ENCODE measurements at regions not wholly inside any gene's neighbourhood (a gene's known extent, or its start where the extent isn't known, plus 50 kb on each side); places are given as distances from the start of the nearest gene placed in this dataset.
A peak's percentile ranks its signal among the peaks of the same experiment; 100 is the strongest.

GRCh38 chr3:177522051-177522450, 324.8 kb upstream of the TBL1XR1 start:
- Histone ChIP-seq H3K27ac (no peak overlapping the region), H3K4me3 (no peak overlapping the region), H3K27me3 (no peaks in the 10 kb centered on the region), H3K9me3 (no peaks in the 10 kb centered on the region), H3K36me3 (no peaks in the 10 kb centered on the region), H3K4me1 (peaks cover 15 to 29% of the 10 kb centered on the region in 2 donors)
- no peak for ATAC-seq
- in situ Hi-C loops (cut with MboI; ENCODE audit: low sequenced_read_pairs in 4 of 4) (no loop called here), intact Hi-C loops (cut with DNase I; ENCODE audit: low total_unique reads) (no loop called here)
- no peak for DNase-seq
- no peak for TF ChIP-seq POLR2A (IDR thresholded peaks at IDR 0.05)
- TF ChIP-seq, protein P1, sequence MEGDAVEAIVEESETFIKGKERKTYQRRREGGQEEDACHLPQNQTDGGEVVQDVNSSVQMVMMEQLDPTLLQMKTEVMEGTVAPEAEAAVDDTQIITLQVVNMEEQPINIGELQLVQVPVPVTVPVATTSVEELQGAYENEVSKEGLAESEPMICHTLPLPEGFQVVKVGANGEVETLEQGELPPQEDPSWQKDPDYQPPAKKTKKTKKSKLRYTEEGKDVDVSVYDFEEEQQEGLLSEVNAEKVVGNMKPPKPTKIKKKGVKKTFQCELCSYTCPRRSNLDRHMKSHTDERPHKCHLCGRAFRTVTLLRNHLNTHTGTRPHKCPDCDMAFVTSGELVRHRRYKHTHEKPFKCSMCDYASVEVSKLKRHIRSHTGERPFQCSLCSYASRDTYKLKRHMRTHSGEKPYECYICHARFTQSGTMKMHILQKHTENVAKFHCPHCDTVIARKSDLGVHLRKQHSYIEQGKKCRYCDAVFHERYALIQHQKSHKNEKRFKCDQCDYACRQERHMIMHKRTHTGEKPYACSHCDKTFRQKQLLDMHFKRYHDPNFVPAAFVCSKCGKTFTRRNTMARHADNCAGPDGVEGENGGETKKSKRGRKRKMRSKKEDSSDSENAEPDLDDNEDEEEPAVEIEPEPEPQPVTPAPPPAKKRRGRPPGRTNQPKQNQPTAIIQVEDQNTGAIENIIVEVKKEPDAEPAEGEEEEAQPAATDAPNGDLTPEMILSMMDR (IDR thresholded peaks at IDR 0.05 in 4 of 5, conservative IDR thresholded peaks at IDR 0.05 in 1 of 5), result no peak

DNA sequence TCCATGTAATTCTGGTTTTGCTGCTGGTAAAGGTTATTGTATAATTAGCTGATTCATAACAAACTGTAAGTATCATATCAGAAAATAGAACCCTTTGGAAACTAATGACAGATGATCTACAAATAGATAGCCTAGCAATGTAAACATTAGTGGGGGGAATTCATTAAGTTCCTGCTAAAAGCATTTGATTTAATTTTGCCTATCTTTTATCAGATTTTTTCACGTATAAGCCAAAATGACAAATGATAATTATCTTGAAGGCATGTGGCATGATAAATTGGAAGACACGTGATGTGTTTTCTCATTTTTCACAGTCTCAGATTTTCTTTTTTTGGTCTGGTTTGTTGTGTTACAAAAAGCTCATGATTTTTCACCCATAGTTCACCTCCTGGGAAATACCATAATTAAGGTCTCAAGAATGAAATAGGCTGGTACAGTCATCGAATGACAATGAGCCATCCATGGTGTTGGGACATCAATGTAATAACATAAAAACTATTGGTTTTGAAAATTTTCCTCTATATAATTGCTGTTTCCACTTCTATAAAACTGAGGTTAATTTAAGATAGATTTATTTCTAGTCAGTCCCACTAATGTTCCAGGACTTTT, 325.9 kb upstream of the TBL1XR1 start:
- intact Hi-C loops (cut with DNase I; ENCODE audit: low total_unique reads) (no loop called here), in situ Hi-C loops (cut with MboI; ENCODE audit: low sequenced_read_pairs in 4 of 4) (no loop called here)
- Histone ChIP-seq H3K27me3 (no peaks in the 10 kb centered on the region), H3K4me3 (no peak overlapping the region), H3K36me3 (no peaks in the 10 kb centered on the region), H3K4me1 (peaks cover 14 to 29% of the 10 kb centered on the region in 2 donors), H3K9me3 (no peaks in the 10 kb centered on the region), H3K27ac (peak overlapping the region in 2 of 4 donors; percentile 49 to 72)
- DNase-seq (no peak), ATAC-seq (no peak)
- no peak for TF ChIP-seq POLR2A (IDR thresholded peaks at IDR 0.05)
- TF ChIP-seq, protein P1 (IDR thresholded peaks at IDR 0.05 in 4 of 5, conservative IDR thresholded peaks at IDR 0.05 in 1 of 5), result no peak

DNA sequence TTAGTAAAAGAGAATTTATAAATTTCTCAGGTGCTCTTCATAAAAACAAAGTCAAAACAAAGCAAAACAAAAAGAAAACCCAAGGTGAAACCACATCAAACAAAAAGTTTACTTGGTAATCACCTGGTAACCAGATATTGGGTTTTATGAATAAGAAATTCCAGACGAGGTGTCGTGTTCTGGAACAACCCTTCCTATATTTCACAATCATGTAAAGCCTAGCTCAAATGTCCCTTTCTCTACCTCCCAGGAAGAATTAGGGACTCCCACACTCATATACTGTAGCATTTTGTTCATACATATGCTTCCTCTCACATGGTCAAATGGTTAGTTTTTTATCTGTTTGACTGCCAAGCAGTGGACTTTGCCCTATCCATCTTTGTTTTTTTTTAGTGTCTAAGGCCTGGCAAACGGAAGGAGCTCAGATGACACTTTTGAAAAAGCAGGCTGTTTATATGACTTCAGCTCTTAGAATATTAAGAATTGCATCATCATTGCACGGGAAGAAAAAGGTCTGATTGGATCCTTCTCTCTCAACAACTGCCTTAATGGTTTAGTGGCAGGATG, 326.7 kb upstream of the TBL1XR1 start:
- intact Hi-C loops (cut with DNase I; ENCODE audit: low total_unique reads) (no loop called here), in situ Hi-C loops (cut with MboI; ENCODE audit: low sequenced_read_pairs in 4 of 4) (no loop called here)
- ATAC-seq (peak; percentile 61 to 78), DNase-seq (no peak)
- peaks cover 14 to 30% of the 10 kb centered on the region in 2 donors for H3K4me1 ChIP-seq
- H3K27ac ChIP-seq, result peak overlapping the region; percentile 27 to 72 (median 46)
- TF ChIP-seq POLR2A (IDR thresholded peaks at IDR 0.05), result no peak
- TF ChIP-seq, protein P1 (IDR thresholded peaks at IDR 0.05 in 4 of 5, conservative IDR thresholded peaks at IDR 0.05 in 1 of 5), result no peak
- H3K27me3 ChIP-seq, result no peaks in the 10 kb centered on the region
- H3K36me3 ChIP-seq, result no peaks in the 10 kb centered on the region
- no peaks in the 10 kb centered on the region for H3K9me3 ChIP-seq
- no peak overlapping the region for H3K4me3 ChIP-seq

DNA sequence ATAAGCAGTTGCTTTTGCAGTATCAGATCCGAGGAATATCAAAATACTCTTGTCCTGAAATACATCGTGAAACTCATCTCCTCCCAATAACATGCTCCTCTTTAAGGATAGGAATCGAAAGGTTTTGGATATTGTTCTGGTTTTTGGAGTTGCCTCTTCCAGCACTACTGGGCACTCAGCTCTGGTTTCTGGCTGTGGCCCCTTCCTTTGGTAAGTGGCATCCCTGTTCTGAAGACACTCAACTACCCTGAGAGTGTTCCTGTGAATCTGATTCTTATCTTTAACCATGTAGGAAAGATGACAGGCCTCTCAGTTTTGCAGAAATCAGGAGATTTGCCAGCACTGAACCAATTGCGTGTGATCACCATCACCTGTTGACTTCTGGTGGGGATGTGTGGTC, 327.5 kb upstream of the TBL1XR1 start:
- no peaks in the 10 kb centered on the region for H3K27me3 ChIP-seq
- no peaks in the 10 kb centered on the region for H3K36me3 ChIP-seq
- in situ Hi-C loops (cut with MboI; ENCODE audit: low sequenced_read_pairs in 4 of 4), result no loop called here
- H3K27ac ChIP-seq, result peak overlapping the region in 1 of 4 donors; percentile 72
- intact Hi-C loops (cut with DNase I; ENCODE audit: low total_unique reads), result loop anchor here (5.0 kb wide), 1 partner anchor 73 kb away; no protein-coding TSS in a partner anchor
- H3K4me3 ChIP-seq, result no peak overlapping the region
- ATAC-seq (no peak), DNase-seq (no peak)
- H3K4me1 ChIP-seq, result peaks cover 15 to 37% of the 10 kb centered on the region in 2 donors
- no peaks in the 10 kb centered on the region for H3K9me3 ChIP-seq
- no peak for TF ChIP-seq POLR2A (IDR thresholded peaks at IDR 0.05)
- TF ChIP-seq, protein P1 (IDR thresholded peaks at IDR 0.05 in 4 of 5, conservative IDR thresholded peaks at IDR 0.05 in 1 of 5), result no peak
